NOMO-1 (cell line): ENCODE measurements at regions not wholly inside any gene's neighbourhood (a gene's known extent, or its start where the extent isn't known, plus 50 kb on each side); places are given as distances from the start of the nearest gene placed in this dataset.

Experiments
- DNase-seq, 2 experiments: peaks; one replicate each; lab custom pipeline; 2025; ENCODE audit not compliant: unreplicated experiment in 2 of 2; lab: John Stamatoyannopoulos, UW

- no peak for DNase-seq
These were observed 196.9 kb downstream of the ANAPC10 start for GRCh38 chr4:144901141-144901540.

GRCh38 chr4:144902614-144903013, 195.4 kb downstream of the ANAPC10 start:
- DNase-seq: no peak

- no peak for DNase-seq
These were observed 193.9 kb downstream of the ANAPC10 start for GRCh38 chr4:144903953-144904711.

GRCh38 chr4:144905286-144905685, 192.7 kb downstream of the ANAPC10 start:
- DNase-seq: no peak

- peak in 1 of 2 experiments; percentile 49 for DNase-seq
These were observed 191.6 kb downstream of the ANAPC10 start for GRCh38 chr4:144906181-144906925.

GRCh38 chr4:144910723-144911122, 187.3 kb downstream of the ANAPC10 start:
- DNase-seq: no peak
